Esophagus muscularis mucosa (tissue), 4 donors: ENCODE measurements at regions not wholly inside any gene's neighbourhood (a gene's known extent, or its start where the extent isn't known, plus 50 kb on each side); places are given as distances from the start of the nearest gene placed in this dataset.

Experiments used
- DNase-seq: peaks from one replicate; pipeline ENCODE4 v3.0.0-alpha.2; 2017; ENCODE audit errors: extremely low spot score
- H3K27ac ChIP-seq, 4 donors: fragments of 200-600 bp; sonication (generic); replicated peaks in 1 of 4; 1 replicate in 3 of 4; 2 replicates in 1 of 4; pipeline ENCODE4 v1.5.1; 2016 to 2019; ENCODE audit warnings: mild to moderate bottlenecking in 1 of 4
- H3K27me3 ChIP-seq, 4 donors: fragments of 200-600 bp; sonication (generic); one replicate each; pipeline versions ENCODE4 v1.5.1 to v1.6.0; 2016 to 2019
- H3K36me3 ChIP-seq, 4 donors: fragments of 200-600 bp; sonication (generic); one replicate each; pipeline ENCODE4 v1.5.1; 2016 to 2019
- H3K4me1 ChIP-seq, 4 donors: fragments of 200-600 bp; sonication (generic); one replicate each; pipeline ENCODE4 v1.5.1; 2016 to 2019
- H3K4me3 ChIP-seq, 4 donors: fragments of 200-600 bp; sonication (generic); 1 replicate in 2 of 4; 2 replicates in 2 of 4; pipeline ENCODE4 v1.5.1; 2016 to 2019; ENCODE audit warnings: mild to moderate bottlenecking in 4 of 4, moderate library complexity in 1 of 4
- H3K9me3 ChIP-seq, 4 donors: fragments of 200-600 bp; sonication (generic); 1 replicate in 3 of 4; 2 replicates in 1 of 4; pipeline ENCODE4 v1.5.1; 2016 to 2019
- CTCF ChIP-seq, 3 experiments: fragments of 200-600 bp in 2 of 3; fragments of 450-650 bp in 1 of 3; sonication (generic) in 2 of 3; IDR thresholded peaks; one replicate each; pipeline ENCODE4 v1.5.1; 2017 to 2019; ENCODE audit warnings: antibody characterized with exemption in 3 of 3, mild to moderate bottlenecking in 2 of 3, moderate library complexity in 1 of 3
- EP300 ChIP-seq: sonication (generic); formaldehyde crosslinking; IDR thresholded peaks from one replicate; pipeline ENCODE4 v1.6.1; 2017; ENCODE audit warnings: antibody characterized with exemption
- POLR2A ChIP-seq: fragments of 450-650 bp; IDR thresholded peaks from one replicate; pipeline ENCODE4 v1.6.1; 2017; ENCODE audit warnings: antibody characterized with exemption, moderate library complexity, mild to moderate bottlenecking, low read depth
- POLR2AphosphoS5 ChIP-seq, 2 donors: sonication (generic); formaldehyde crosslinking; IDR thresholded peaks; one replicate each; pipeline ENCODE4 v1.6.1; 2017; ENCODE audit warnings: antibody characterized with exemption in 2 of 2
- whole genome bisulfite sequencing: methylation state at CpG from one replicate; pipeline ENCODE4 v1.1.5; 2018; 5-methylcytosine and 5-hydroxymethylcytosine counted together
- intact Hi-C: fragments of 100-400 bp; cut with DNase I; formaldehyde crosslinking; loops from one replicate; pipeline ENCODE4 v1.15.1; 2023

- 66% methylated on average over 6 of the region's 6 CpGs for WGBS
- H3K9me3 ChIP-seq, result no peaks in the 10 kb centered on the region
- DNase-seq, result peak; percentile 78
Measured at GRCh38 chr15:98277602-98278001, 317.1 kb downstream of the ARRDC4 start.

GRCh38 chr15:98280284-98280975 is 319.9 kb downstream of the ARRDC4 start:
- no peak overlapping the region for H3K27ac ChIP-seq
- TF ChIP-seq POLR2A (no peak), POLR2AphosphoS5 (IDR thresholded peaks at IDR 0.05) (no peak), EP300 (no peak), CTCF (IDR thresholded peaks at IDR 0.05) (no peak)
- 79% methylated on average over 15 of the region's 15 CpGs for WGBS
- H3K4me1 ChIP-seq, result no peaks in the 10 kb centered on the region
- H3K36me3 ChIP-seq, result no peaks in the 10 kb centered on the region
- H3K9me3 ChIP-seq, result no peaks in the 10 kb centered on the region
- intact Hi-C loops, result no loop called here
- H3K27me3 ChIP-seq, result no peaks in the 10 kb centered on the region
- no peak overlapping the region for H3K4me3 ChIP-seq
- DNase-seq, result peak; percentile 81

More at GRCh38 chr15:98277602-98278001, 317.1 kb downstream of the ARRDC4 start:
- Histone ChIP-seq H3K4me1 (no peaks in the 10 kb centered on the region), H3K27me3 (no peaks in the 10 kb centered on the region), H3K36me3 (no peaks in the 10 kb centered on the region), H3K4me3 (no peak overlapping the region), H3K27ac (no peak overlapping the region)
- intact Hi-C loops, result no loop called here
- TF ChIP-seq CTCF (IDR thresholded peaks at IDR 0.05) (no peak), POLR2A (no peak), EP300 (no peak), POLR2AphosphoS5 (IDR thresholded peaks at IDR 0.05) (no peak)

GRCh38 chr15:98281130-98281529 is 320.6 kb downstream of the ARRDC4 start:
- no peaks in the 10 kb centered on the region for H3K9me3 ChIP-seq
- H3K36me3 ChIP-seq, result no peaks in the 10 kb centered on the region
- DNase-seq, result peak; percentile 26
- H3K4me3 ChIP-seq, result no peak overlapping the region
- intact Hi-C loops, result no loop called here
- TF ChIP-seq CTCF (IDR thresholded peaks at IDR 0.05) (no peak), POLR2A (no peak), POLR2AphosphoS5 (IDR thresholded peaks at IDR 0.05) (no peak), EP300 (no peak)
- no peaks in the 10 kb centered on the region for H3K4me1 ChIP-seq
- peaks cover 0 to 5% (median 0%) of the 10 kb centered on the region in 4 donors for H3K27me3 ChIP-seq
- WGBS, result 59% methylated on average over 3 of the region's 3 CpGs
- H3K27ac ChIP-seq, result no peak overlapping the region

GRCh38 chr15:98282656-98283332 is 322.3 kb downstream of the ARRDC4 start:
- Histone ChIP-seq H3K4me1 (no peaks in the 10 kb centered on the region), H3K36me3 (no peaks in the 10 kb centered on the region), H3K9me3 (no peaks in the 10 kb centered on the region), H3K27me3 (peaks cover 0 to 8% (median 0%) of the 10 kb centered on the region in 4 donors), H3K4me3 (no peak overlapping the region), H3K27ac (no peak overlapping the region)
- intact Hi-C loops, result no loop called here
- DNase-seq, result no peak
- 51% methylated on average over 5 of the region's 5 CpGs for WGBS
- TF ChIP-seq CTCF (IDR thresholded peaks at IDR 0.05), result no peak
- no peak for TF ChIP-seq EP300
- no peak for TF ChIP-seq POLR2A
- TF ChIP-seq POLR2AphosphoS5 (IDR thresholded peaks at IDR 0.05), result no peak
